ENCODE measurements at regions not wholly inside any gene's neighbourhood (a gene's known extent, or its start where the extent isn't known, plus 50 kb on each side); places are given as distances from the start of the nearest gene placed in this dataset.

- TF ChIP-seq WT1 (tag by site-specific recombination; IDR thresholded peaks at IDR 0.05) = no peak
- no peak for TF ChIP-seq ZNF792 (tag by site-specific recombination; IDR thresholded peaks at IDR 0.05)
- TF ChIP-seq ZNF121 (tag by site-specific recombination; IDR thresholded peaks at IDR 0.05) = no peak
- TF ChIP-seq ZNF184 (tag by site-specific recombination; IDR thresholded peaks at IDR 0.05) = no peak
- TF ChIP-seq ZNF157 (tag by site-specific recombination; IDR thresholded peaks at IDR 0.05) = no peak
Observed at GRCh38 chr2:225735844-225736243, 336.3 kb downstream of the NYAP2 start (continued).

GRCh38 chr2:225725726-225726125 lies 326.2 kb downstream of the NYAP2 start:
- Histone ChIP-seq H3K9me3 (ENCODE audit: control insufficient read depth, insufficient read depth, low read depth, low read length) (no peaks in the 10 kb centered on the region), H3K36me3 (ENCODE audit: control insufficient read depth in 2 of 2, insufficient read depth in 1 of 2, low read length in 2 of 2) (no peaks in the 10 kb centered on the region)
- CTCF ChIA-PET = interaction anchor here (0.6 kb wide), 1 partner anchor 29 kb away, joined by 3 read pairs; no protein-coding TSS in a partner anchor

More at GRCh38 chr2:225725726-225726125, 326.2 kb downstream of the NYAP2 start:
- POLR2A ChIA-PET = no interaction called here
- no peaks in the 10 kb centered on the region for H3K4me1 ChIP-seq (ENCODE audit: control insufficient read depth, insufficient read depth, low read length)
- no peak overlapping the region for H3K4me3 ChIP-seq (ENCODE audit: low read depth, low read length)
- TF ChIP-seq ZNF658 (tag by site-specific recombination; IDR thresholded peaks at IDR 0.05) (no peak), ZNF530 (tag by site-specific recombination; IDR thresholded peaks at IDR 0.05; ENCODE audit: low read depth) (no peak), ZNF311 (tag by site-specific recombination; IDR thresholded peaks at IDR 0.05; ENCODE audit: borderline replicate concordance) (no peak), ZNF488 (tag by site-specific recombination; IDR thresholded peaks at IDR 0.05) (no peak), ZXDB (tag by site-specific recombination; IDR thresholded peaks at IDR 0.05) (no peak), ZNF248 (tag by site-specific recombination; IDR thresholded peaks at IDR 0.05) (no peak), ZNF211 (tag by site-specific recombination; IDR thresholded peaks at IDR 0.05; ENCODE audit: low read depth) (no peak), ZNF571 (tag by site-specific recombination; IDR thresholded peaks at IDR 0.05) (no peak), ZNF629 (tag by site-specific recombination; IDR thresholded peaks at IDR 0.05) (no peak), ZNF404 (tag by site-specific recombination; IDR thresholded peaks at IDR 0.05) (no peak), ZNF677 (tag by site-specific recombination; IDR thresholded peaks at IDR 0.05) (no peak), ZBTB48 (tag by site-specific recombination; IDR thresholded peaks at IDR 0.05) (no peak), ZNF146 (tag by site-specific recombination; IDR thresholded peaks at IDR 0.05) (no peak), ZNF24 (tag by site-specific recombination; IDR thresholded peaks at IDR 0.05) (no peak), ZNF112 (tag by site-specific recombination; IDR thresholded peaks at IDR 0.05) (no peak), OVOL3 (tag by site-specific recombination; IDR thresholded peaks at IDR 0.05) (no peak), ZNF621 (tag by site-specific recombination; IDR thresholded peaks at IDR 0.05) (no peak), ZNF707 (tag by site-specific recombination; IDR thresholded peaks at IDR 0.05) (no peak)
- H3K27ac ChIP-seq (ENCODE audit: extremely low read depth, low read depth, low read length) = no peak overlapping the region
